Amniotic epithelial cell (primary cell): ENCODE measurements at regions not wholly inside any gene's neighbourhood (a gene's known extent, or its start where the extent isn't known, plus 50 kb on each side); places are given as distances from the start of the nearest gene placed in this dataset.
A peak's percentile ranks its signal among the peaks of the same experiment; 100 is the strongest.
"Not testable (repeated sequence)": the region's sequence is repeated elsewhere in the genome, so short reads cannot be mapped to it uniquely, and the experiment has no call there.

Experiments
- DNase-seq: peaks from one replicate; pipeline ENCODE4 v3.0.0-alpha.2; 2010; ENCODE audit warnings: low read depth

GRCh38 chr6:132045877-132046276, 94.7 kb upstream of the CCN2 start:
- DNase-seq = no peak

- no peak for DNase-seq
Measured at GRCh38 chr6:132043148-132043547, 92.0 kb upstream of the CCN2 start.

GRCh38 chr6:132041706-132042105, 90.5 kb upstream of the CCN2 start:
- no peak for DNase-seq

- DNase-seq = no peak
Measured at GRCh38 chr6:132028029-132028428, 76.9 kb upstream of the CCN2 start.

- DNase-seq = no peak
Measured at GRCh38 chr6:132025468-132025867, 74.3 kb upstream of the CCN2 start.

- peak; percentile 24 for DNase-seq
Measured at GRCh38 chr6:132023490-132023889, 72.3 kb upstream of the CCN2 start.

GRCh38 chr6:132021552-132022375, 70.6 kb upstream of the CCN2 start:
- DNase-seq = no peak

GRCh38 chr6:132020918-132021317, 69.7 kb upstream of the CCN2 start:
- DNase-seq = not testable (repeated sequence)

- DNase-seq = no peak
Measured at GRCh38 chr6:132020138-132020581, 69.0 kb upstream of the CCN2 start.

GRCh38 chr6:132019586-132019985, 68.4 kb upstream of the CCN2 start:
- DNase-seq = no peak

GRCh38 chr6:132017942-132018341, 66.8 kb upstream of the CCN2 start:
- peak; percentile 34 for DNase-seq

- DNase-seq = no peak
Measured at GRCh38 chr6:132016396-132016795, 65.2 kb upstream of the CCN2 start.

- no peak for DNase-seq
Measured at GRCh38 chr6:132011582-132011981, 60.4 kb upstream of the CCN2 start.

- no peak for DNase-seq
Measured at GRCh38 chr6:132009175-132009574, 58.0 kb upstream of the CCN2 start.

GRCh38 chr6:132007474-132008190, 56.5 kb upstream of the CCN2 start:
- DNase-seq = peak; percentile 51

GRCh38 chr6:132005178-132005577, 54.0 kb upstream of the CCN2 start:
- no peak for DNase-seq

- no peak for DNase-seq
Measured at GRCh38 chr6:132004668-132005067, 53.5 kb upstream of the CCN2 start.

GRCh38 chr6:132003516-132004178, 52.5 kb upstream of the CCN2 start:
- no peak for DNase-seq
